GM19238 (cell line): ENCODE measurements at regions not wholly inside any gene's neighbourhood (a gene's known extent, or its start where the extent isn't known, plus 50 kb on each side); places are given as distances from the start of the nearest gene placed in this dataset.

ENCODE experiments used
- DNase-seq: peaks from one replicate; pipeline ENCODE4 v3.0.0; 2011; ENCODE audit warnings: low spot score; ENCODE audit not compliant: insufficient read length

DNA sequence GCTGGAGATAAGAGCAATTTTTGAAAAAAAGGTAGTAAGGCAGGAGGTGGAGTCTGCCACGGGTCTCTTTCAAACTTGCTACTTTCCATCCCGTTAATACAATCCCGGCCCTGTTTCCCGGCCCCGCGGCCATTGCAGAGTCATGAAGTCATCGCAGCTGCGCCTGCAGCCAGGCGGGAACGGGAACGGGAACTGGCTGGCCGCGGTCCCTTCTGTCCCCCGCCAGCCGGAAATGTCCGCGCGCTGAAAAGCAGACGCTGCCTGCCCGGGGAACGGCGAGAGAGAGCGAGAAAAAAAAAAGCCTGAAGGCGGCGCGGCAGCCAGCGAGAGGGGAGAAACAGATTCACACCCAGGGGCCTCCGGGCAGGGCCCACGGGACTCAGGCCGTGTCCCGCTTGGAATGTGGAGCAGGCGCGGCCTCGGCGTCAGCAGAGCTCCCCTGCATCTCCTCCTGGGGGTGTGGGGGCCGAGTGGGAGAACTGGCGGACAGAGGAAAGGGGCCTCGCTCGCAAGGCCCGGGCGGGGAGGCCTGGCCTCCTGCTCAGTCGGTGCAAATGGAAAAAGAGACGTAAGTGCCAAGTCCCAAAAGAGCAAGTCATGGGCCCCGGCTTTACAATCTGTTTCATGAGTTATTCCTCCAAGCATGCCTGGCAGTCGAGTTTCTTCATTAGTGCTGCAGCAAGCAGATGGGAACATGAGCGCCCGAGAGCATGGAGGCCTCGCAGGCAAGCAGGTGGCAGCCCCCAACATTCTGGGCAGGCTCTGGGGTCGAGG lies 201.2 kb upstream of the GAS1 start:
- DNase-seq, result no peak

DNA sequence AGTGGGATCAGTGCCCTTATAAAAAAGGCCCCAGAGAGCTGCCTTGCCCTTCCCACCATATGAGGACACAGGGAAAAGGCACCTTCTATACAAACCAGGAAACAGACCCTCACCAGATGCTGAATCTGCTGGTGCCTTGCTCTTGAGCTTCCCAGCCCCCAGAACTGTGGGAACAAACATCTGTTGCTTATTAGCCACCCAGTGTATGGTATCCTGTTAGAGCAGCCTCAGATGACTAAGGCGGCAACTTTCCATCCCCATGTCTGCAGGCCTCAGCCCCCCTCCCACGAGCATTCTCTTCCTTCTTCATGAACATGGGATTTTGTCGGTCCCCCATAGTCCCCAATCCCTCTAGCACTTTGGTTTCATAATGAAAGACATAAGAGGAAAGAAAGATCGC lies 202.5 kb upstream of the GAS1 start:
- no peak for DNase-seq

DNA sequence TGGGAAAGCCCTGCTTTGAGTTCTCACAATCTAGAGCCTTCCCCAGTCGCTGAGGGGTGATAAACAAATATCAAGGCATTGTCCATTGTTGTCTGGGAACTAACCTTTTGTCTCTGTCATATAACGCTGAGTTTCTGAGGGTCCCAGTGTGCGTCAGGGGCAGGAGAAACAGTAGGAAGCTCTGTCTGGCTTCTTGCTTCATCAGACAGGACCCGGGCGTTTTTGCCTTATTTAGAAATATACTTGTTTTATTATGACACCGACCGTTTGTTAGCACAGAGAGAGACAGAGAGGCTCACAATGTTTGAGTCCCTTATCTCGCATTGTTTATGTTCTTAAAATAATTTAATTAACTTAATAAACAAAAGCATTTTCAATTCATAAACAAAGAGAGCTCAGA lies 204.9 kb upstream of the GAS1 start:
- DNase-seq, result no peak

DNA sequence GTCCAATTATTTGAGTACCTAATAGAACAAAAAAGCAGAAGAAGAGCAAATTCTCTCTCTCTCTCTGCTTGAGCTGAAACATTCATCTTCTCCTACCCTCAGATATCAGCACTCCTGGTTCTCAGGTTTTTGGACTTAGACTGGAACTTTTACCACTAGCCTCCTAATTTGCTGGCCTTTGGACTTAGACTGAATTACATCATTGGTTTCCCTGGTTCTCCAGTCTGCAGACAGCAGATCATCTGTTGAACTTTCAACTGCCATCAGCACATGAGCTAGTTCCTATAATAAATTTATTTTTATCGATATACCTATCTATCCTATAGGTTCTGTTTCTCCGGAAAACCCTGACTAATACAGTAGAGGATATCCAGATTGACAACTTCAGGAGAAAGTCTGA lies 208.9 kb upstream of the GAS1 start:
- DNase-seq, result no peak

DNA sequence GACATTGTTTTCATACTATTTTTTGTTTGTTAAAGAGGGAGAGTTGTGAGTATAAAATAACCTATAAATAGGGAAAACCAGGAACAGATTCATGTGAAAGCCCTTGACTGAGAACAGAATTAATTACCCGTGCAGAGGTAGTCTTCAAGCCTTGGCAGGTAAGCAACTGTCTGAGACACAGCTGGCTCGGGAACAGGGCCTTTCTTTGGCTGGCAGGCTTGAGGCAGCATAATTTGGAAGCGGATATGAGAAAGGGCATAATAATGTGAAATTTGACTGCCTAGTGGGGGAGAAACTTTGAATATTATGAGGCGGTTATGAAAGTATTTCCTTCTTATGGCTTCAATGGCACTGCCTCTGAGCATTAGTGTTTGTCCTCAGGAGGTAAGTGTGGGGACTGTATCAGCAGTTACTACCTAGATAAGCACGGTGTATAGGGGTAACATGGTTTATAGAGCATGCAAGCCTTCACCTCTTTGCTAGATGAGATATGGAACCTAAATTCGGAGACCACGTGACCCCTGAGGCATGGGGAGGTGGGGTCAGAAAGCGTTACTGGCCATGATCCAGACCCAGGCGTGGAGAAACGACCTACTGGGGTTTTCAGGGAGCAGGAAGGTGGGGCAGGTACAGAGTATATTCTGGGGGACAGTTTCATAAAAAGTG lies 210.2 kb upstream of the GAS1 start:
- DNase-seq, result no peak

DNA sequence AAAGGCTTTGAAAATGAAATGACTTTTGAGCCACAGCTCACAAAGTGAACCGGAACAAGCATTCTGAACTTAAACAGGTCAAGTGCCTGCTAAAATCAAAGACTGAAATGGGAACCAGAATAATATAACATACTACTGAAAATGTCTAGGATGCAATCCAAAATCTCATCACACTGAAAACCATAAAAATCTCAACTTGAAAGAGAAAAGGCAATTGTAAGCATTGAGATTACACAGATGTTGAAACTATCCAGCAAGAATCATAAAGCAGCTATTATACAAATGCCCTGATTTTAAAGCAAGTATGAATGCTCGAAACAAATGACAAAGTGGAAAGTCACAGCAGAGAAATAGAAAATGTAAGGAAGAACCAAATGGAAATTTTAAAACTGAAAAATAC lies 211.5 kb upstream of the GAS1 start:
- DNase-seq, result no peak

DNA sequence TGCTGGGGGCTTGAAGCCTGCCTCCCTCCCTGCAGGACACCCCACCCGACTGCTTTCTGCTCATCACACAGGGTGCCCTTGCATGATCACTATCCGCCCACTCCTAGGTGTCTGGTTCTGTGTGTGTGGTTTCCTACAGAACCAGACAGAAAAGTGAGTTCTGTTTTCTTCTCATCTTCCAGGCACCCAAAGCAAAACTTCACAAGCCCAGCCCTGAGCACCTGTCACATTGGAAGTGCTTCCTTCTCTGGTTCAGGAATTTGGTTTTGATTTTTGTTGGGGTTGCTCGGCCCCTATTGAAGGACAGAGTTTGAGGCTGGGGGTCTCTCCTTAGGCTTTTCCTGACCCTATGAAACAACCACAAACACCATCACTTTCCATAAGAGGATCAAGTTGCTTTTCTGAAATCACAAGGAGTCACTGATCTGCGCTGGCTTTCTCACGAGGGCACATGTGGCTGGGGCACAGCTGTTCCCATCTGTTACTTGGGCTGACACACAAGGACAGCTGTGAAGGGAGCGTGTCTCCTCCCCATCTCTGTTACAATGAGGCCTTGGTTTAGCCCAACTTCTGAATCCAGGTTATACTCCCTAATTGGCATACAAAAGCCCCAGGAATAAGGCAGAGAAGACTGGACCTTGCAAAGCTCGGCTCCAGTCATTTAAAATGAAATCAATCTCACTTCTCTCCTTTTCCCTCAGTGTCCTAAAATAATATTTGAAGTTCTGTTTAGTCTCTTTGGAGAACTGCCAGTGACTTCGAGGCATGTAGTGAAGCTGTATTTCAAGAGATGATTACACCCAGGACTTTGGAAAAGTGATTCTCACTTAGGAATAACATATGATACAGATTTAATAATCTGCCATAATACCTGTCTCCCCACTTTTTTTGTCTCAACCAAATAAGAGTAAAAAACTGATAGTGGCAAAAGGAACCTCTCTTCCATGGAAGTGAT lies 213.1 kb upstream of the GAS1 start:
- DNase-seq, result no peak

DNA sequence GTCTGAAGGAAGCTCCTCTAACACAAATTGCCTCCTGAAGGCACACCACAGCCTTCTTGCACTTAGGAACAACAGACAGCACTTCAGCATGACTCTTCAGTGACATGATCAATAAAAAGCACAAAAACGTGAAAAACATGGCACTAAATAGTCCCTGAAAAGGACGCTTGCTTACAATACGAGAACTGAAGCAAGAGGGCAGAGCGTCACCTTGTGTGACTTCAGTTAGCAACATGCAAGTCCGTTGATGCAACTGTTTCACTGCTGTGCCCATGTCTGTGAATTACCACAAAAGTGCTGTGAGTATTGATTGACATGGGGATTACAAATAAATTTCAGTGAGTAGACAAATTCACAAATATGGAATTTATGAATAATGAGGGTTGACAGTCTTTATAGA lies 219.9 kb upstream of the GAS1 start:
- DNase-seq, result no peak

DNA sequence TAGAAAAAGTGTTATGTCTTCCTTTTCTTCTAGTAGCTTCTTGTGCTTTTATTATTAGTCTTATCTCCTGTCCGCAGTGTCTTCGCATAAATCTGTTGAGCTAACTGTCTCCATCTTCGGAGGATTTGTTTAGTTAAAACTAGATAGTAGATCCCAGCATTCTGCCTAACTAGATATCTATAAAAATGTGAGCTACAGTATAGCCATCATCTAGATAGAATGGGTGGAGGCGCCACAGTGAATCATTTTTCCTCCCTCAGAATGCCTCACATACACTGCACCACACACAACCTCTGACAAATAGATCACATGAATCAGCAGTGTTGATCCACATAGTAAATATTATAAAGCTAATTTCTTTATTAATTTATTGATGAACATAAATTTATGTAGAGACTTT lies 220.3 kb upstream of the GAS1 start:
- no peak for DNase-seq

DNA sequence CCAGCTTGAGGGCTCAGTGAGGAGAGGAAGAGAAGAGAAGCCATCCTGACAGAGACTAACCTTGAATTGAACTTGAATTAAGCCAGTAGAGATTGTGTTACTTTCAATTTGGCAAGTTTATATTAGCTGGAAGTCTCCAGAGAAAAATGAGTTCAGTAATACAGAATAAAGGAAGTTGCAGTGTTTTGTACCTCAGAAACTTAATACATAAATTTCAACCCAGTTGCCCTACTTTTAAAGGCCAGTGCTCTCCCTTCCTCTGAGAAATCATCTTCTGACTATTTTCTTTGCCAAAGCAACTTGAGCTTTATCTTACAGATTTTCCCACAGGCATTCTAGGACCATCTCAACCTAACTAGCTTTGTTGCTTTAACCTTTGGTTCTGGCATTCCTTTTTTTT lies 231.0 kb upstream of the GAS1 start:
- DNase-seq, result no peak

DNA sequence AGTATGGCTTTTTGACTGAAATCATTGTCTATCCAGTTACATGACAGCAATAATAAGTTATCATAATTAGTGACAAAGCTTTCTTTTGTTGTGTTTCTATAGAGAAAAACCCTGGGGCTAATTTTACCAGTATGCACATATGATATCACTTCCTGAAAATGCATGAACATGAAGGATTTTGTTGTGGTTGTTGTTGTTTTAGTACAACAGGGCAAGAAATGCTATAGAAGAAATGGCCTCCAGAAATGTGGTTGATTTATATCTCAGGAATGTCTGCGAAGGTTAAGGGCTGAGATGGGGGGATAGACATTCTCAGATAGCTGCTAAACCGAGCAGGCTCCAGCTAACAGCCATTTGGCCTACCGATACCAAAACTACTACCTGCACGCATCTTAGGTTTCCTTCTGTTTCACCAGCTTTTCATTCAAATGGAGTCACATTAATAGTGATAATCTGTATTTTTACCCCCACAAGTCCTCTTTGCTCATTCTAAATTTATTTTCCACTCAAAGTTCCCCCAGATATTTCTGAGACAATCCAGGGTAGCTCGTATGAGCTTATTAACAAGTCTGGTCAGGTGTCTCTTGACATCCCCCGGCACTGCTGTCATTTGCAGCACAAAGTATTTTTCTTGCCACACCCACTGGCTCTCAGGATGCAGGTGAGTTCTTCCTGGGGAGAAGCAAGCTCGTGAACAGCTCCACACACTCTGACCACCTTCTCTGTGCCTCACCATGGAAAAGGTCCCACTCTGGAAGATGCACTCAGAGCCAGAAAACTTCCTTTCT lies 232.4 kb upstream of the GAS1 start:
- no peak for DNase-seq

DNA sequence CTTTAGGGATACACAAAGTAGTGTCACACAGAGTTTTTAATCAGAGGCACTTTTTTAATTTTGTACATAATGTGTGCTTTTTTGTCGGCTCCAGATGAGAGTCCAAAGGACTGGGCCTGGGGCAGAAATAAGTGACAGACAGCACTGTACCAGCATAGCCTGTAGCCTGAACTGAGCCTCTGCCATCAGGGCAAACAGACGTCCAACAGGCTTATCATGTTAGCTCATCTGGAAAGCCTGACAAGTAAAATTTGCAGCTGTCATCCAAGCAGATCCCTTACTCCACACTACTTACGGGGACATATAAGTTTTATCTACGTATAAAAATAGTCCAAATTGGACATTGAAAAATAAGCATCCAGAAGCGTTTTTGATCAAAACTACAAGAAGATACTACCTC lies 233.1 kb upstream of the GAS1 start:
- DNase-seq, result no peak

DNA sequence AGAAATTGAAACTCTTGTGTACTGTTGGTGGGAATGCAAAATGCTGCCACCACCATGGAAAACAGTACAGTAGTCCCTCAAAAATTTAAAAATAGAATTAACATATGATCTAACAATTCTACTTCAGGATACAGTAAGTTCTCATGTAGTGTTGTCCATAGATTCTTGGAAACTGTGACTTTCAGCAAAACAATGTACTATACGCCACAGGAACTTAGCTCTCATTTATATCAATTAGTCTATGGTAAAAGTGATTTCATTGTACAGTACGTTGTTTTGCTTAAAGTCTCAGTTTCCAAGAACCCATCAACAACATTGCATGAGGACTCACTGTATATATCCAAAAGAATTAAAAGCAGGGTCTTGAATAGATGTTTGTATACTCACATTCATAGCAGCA lies 233.5 kb upstream of the GAS1 start:
- DNase-seq, result no peak

DNA sequence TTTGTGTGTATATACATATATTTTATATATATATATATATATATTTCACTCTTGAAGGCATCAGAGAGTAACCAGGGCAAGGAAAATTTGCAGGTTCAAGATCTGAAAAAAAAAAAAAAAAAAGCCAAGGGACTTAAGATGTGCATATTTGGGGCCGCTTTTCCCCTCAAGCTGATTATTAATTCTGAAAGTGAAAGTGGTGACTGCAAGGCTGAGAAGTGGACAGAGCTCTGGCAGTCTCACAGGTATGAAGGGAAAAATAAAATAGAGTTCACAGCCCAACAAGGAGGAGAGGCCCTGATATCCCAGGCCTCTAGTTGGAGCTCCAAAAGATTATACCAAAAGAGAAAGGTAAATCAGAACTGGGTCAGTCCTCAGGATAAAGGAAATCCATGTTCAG lies 234.4 kb upstream of the GAS1 start:
- DNase-seq, result no peak

DNA sequence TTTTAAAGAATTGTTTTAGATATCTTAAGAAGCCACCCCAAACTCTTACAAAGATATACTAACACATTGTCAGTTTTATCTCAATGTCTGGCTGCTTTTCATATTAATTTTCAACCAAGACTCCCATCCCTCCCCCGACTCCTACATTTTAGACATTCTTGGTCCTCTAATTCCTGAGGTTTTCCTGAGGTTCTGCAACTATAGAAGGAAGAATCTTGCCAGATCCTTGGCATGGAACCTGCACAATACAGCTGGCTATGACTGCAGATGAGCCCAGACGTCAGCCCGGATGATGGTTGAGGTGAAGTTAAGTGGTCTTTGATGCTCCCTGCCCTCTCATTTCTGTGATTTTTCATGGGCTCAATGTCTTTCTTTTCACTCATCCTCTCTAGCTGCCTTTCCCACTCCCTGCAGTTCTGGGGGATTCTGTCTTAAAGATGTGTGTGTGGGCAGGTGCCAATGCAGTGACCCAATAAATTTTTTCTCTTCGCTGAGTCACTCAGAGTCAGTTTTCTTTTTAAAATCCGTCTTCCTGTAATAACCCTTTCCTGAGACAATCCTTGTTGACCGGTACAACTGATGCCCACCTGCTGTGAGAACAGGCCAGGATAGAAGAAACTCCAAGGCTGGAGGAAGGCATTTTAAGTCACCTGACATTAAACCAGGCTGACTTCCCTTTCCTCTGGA lies 237.8 kb upstream of the GAS1 start:
- DNase-seq, result no peak

DNA sequence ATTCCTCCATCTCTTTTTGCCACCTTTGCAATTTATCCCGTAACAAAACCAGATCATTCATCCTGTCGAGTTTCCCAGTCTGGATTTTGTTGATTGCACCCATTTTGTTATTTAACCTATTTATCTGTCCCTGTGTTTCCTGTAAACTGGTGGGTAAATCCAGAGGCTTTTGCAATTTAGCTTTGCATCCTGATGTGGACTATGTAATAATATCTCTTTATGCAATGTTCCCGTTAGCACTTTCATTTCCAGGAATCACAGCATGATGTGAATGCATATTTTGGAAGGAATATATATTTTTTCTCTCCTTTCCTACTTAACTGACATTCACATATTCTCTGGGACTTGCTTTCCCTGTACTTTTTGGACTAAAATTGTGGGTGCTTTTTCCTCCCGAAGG lies 240.3 kb upstream of the GAS1 start:
- DNase-seq, result no peak

DNA sequence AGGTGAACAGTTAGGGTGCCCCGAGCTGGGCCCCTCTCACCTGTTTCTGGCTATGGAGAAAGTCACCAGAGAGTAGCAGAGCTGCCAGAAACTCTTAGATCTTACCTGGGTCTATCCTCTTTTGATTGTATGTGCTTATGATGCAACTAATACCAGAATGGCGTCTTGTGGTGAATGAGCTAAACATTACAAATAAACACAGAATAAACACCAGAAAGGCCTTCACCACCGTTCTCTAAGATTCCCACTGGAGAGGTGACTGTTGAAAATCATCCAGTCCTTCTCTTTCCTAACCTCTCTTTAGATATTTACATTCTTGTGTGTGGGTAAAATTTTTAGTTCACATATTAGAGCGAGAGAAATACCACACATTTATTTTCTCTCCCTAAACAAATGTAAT lies 241.7 kb upstream of the GAS1 start:
- no peak for DNase-seq

DNA sequence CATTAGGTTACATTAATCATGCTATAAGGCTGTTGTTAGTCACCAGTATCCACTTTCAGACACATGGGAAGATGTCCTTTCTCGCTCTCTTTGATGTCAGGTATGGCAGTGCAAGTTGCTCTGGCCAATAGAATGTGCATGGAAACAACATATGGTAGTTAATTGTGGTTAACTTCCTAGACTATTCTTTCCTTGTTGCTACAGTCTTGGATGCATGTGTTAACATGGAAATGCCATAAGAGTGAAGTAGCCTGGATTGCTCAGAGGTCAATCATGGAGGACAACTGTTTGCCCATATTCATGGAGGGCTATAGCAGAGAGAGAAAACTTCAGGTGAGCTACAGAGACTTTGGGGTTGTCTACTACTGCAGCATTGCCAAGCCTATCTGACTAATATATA lies 245.8 kb upstream of the GAS1 start:
- no peak for DNase-seq

DNA sequence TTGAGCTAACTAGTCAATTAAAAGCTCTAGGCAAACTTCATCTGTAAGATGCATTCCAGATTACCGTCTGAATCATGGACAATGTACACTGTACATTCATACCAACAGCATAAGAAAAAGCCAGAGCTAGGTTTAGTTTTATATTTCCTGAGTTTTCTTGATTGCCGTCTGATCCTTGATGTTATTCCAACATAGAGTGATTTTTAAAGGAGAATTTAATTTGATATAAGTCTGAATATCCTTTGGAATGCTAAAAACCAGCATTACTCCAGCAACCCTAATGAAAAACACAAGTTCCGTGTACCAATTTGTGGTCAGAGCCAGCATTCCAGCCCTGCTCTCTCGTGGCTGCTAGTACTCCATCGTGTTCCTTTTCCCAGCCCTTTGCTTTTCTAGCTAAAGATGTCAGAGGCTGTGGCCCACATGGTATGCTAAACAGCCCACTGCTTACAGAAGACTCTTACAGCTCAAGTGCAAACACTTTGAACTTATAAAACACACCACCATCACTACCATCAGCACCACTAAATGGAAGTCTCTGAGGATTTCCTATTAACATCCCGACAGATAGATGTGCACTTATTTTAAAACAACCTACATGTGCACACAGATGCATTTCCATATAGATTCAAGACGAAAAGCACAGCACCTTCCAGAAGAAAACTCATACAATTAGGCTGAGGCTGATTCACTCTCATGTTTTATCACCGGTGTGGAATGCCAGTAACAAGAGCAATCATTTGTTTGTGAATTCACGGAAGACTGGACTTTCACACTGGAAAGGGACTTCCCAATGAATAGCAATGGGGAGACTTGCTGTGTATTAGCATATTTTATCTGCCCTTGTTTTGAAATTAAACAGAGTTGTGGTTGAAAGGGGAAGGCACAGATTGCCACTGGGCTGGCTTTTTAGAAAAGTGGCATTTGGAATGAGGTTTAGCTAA lies 246.9 kb upstream of the GAS1 start:
- DNase-seq, result no peak

DNA sequence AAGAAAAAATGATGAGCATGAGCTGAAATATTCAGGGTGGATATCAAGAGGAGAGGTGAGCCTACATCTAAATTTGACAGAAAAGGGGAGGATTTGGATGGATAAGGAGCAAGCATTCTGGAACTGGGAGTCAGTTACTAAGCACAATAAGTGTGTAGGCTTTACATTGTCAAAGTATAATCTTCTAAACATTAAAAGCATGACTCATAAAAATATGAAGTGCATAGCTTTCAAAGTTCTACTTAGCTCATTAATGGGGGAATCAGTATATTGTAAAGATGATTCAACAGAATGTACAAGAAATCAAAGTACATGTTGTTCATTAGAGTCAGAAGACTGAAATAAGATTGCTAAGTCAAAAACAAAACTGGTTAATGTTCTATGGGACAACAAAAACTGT lies 248.0 kb upstream of the GAS1 start:
- no peak for DNase-seq
